Sigmoid colon (tissue), 6 donors: ENCODE measurements at regions not wholly inside any gene's neighbourhood (a gene's known extent, or its start where the extent isn't known, plus 50 kb on each side); places are given as distances from the start of the nearest gene placed in this dataset.

Source experiments
- DNase-seq: peaks from one replicate; pipeline ENCODE4 v3.0.0-alpha.2; 2019
- H3K27ac ChIP-seq, 4 donors: fragments of 200-600 bp; sonication (generic); one replicate each; pipeline ENCODE4 v1.5.1; 2016 to 2019; ENCODE audit warnings: mild to moderate bottlenecking in 1 of 4
- H3K27me3 ChIP-seq, 3 donors: fragments of 200-600 bp; sonication (generic); one replicate each; pipeline ENCODE4 v1.5.1; 2019; ENCODE audit warnings: mild to moderate bottlenecking in 1 of 3
- H3K36me3 ChIP-seq, 4 donors: fragments of 200-600 bp; sonication (generic); one replicate each; pipeline ENCODE4 v1.5.1; 2016 to 2019
- H3K4me1 ChIP-seq, 4 donors: fragments of 200-600 bp; sonication (generic); one replicate each; pipeline ENCODE4 v1.5.1; 2017 to 2019
- H3K4me3 ChIP-seq, 4 donors: fragments of 200-600 bp; sonication (generic); one replicate each; pipeline ENCODE4 v1.5.1; 2017 to 2019; ENCODE audit warnings: mild to moderate bottlenecking in 2 of 4, moderate library complexity in 1 of 4
- H3K9me3 ChIP-seq, 4 donors: fragments of 200-600 bp in 3 of 4; sonication (generic) in 3 of 4; one replicate each; pipeline versions ENCODE4 v1.5.1 to v1.6.1; 2013 to 2019
- EP300 ChIP-seq, 4 donors: sonication (generic); formaldehyde crosslinking; IDR thresholded peaks; one replicate each; pipeline ENCODE4 v1.6.1; 2017; ENCODE audit warnings: antibody characterized with exemption in 4 of 4
- POLR2A ChIP-seq, 2 donors: fragments of 450-650 bp; IDR thresholded peaks; one replicate each; pipeline ENCODE4 v1.6.1; 2016; ENCODE audit warnings: antibody characterized with exemption in 2 of 2, mild to moderate bottlenecking in 2 of 2, moderate library complexity in 2 of 2
- POLR2AphosphoS5 ChIP-seq, 4 donors: sonication (generic); formaldehyde crosslinking; IDR thresholded peaks; one replicate each; pipeline ENCODE4 v1.6.1; 2017; ENCODE audit warnings: antibody characterized with exemption in 4 of 4
- WGBS, 2 donors: extraction: QIAGEN DNeasy Blood & Tissue Kit; methylation state at CpG; one replicate each; pipeline ENCODE4 v1.1.7; 2013; 5-methylcytosine and 5-hydroxymethylcytosine counted together
- intact Hi-C: fragments of 100-400 bp; cut with DNase I; formaldehyde crosslinking; loops from one replicate; pipeline ENCODE4 v1.15.1; 2023
- TF ChIP-seq, protein P1 (sequence below), 4 experiments: fragments of 450-650 bp in 3 of 4; fragments of 200-600 bp in 1 of 4; IDR thresholded peaks; one replicate each; pipeline ENCODE4 v1.5.1; 2016 to 2019; ENCODE audit warnings: antibody characterized with exemption in 4 of 4, mild to moderate bottlenecking in 3 of 4, moderate library complexity in 2 of 4
- donor health status: healthy with polysubstance abuse.
- donor health status: healthy.

DNA sequence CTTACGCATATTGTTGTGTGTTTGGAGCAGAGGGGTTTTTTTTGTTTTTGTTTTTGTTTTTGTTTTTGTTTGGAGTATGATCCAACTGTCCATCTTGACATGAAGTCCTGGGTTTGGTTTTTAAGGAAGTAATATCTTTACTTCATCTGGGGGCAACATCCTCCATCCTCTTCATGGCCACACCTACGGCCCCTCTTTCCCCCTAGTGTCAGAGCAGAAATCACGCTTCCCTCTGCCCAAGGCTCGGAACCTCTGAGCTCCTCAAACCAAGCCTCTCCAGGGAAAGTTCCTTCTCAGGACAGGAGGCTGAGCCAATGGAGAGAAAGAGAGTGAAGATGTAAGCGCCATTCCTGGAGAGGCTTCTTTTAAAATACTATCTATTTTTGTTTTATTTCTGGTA, 58.6 kb upstream of the PDX1 start:
- no peak for DNase-seq
- Histone ChIP-seq H3K27ac (no peak overlapping the region), H3K4me3 (no peak overlapping the region), H3K4me1 (no peaks in the 10 kb centered on the region), H3K36me3 (no peaks in the 10 kb centered on the region), H3K27me3 (peaks cover 0 to 56% (median 2%) of the 10 kb centered on the region in 3 donors), H3K9me3 (no peaks in the 10 kb centered on the region)
- TF ChIP-seq, protein P1, sequence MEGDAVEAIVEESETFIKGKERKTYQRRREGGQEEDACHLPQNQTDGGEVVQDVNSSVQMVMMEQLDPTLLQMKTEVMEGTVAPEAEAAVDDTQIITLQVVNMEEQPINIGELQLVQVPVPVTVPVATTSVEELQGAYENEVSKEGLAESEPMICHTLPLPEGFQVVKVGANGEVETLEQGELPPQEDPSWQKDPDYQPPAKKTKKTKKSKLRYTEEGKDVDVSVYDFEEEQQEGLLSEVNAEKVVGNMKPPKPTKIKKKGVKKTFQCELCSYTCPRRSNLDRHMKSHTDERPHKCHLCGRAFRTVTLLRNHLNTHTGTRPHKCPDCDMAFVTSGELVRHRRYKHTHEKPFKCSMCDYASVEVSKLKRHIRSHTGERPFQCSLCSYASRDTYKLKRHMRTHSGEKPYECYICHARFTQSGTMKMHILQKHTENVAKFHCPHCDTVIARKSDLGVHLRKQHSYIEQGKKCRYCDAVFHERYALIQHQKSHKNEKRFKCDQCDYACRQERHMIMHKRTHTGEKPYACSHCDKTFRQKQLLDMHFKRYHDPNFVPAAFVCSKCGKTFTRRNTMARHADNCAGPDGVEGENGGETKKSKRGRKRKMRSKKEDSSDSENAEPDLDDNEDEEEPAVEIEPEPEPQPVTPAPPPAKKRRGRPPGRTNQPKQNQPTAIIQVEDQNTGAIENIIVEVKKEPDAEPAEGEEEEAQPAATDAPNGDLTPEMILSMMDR (IDR thresholded peaks at IDR 0.05): no peak
- no peak for TF ChIP-seq POLR2AphosphoS5 (IDR thresholded peaks at IDR 0.05)
- TF ChIP-seq EP300 (IDR thresholded peaks at IDR 0.05): no peak
- TF ChIP-seq POLR2A (IDR thresholded peaks at IDR 0.05): no peak
- WGBS, 2 donors: 57 to 82% methylated on average over 5 of the region's 5 CpGs
- intact Hi-C loops: no loop called here

DNA sequence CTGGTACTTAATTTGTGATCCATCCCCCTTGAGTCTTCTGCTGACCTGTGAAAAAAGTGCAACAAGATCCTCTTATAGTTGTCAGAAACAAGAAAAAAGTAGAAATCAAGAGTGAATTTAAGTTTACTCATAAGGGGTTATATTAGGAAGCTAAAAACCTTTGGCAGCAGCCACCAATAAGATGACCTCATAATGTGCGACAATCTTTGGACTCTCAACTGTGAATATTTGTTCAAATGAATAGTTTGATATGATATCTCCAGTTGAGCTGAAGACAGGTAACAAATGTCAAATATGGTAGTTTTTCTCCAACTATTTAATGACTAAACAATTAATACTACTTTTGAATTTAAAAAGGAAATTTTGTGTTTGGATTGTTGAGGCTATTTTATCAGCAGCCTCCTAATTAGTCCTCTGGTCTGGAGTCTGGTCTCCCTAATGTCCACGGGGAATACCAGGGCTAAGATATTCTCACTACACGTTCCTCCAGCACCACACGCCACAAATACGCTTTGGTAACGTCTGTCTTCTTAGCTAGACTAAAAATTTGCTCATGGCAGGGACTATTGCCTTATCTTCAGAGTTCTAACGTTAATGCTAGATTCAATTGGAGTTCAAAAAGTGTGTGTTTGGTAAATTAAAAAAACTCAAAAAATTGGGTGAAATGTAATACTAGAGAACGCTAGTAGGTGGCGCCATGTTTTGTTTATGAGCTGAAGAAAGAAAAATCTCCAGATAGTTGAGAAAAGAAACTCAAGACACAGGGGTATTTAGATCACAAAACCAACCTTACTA, 51.0 kb upstream of the PDX1 start:
- Histone ChIP-seq H3K4me1 (no peaks in the 10 kb centered on the region), H3K27ac (no peak overlapping the region), H3K4me3 (no peak overlapping the region), H3K27me3 (peaks cover 0 to 47% (median 0%) of the 10 kb centered on the region in 3 donors), H3K9me3 (no peaks in the 10 kb centered on the region), H3K36me3 (no peaks in the 10 kb centered on the region)
- intact Hi-C loops: no loop called here
- TF ChIP-seq, protein P1 (IDR thresholded peaks at IDR 0.05): peak in 1 of 4 experiments; percentile 19
- TF ChIP-seq POLR2AphosphoS5 (IDR thresholded peaks at IDR 0.05): no peak
- WGBS, 2 donors: 22 to 32% methylated on average over 9 of the region's 9 CpGs
- no peak for DNase-seq

DNA sequence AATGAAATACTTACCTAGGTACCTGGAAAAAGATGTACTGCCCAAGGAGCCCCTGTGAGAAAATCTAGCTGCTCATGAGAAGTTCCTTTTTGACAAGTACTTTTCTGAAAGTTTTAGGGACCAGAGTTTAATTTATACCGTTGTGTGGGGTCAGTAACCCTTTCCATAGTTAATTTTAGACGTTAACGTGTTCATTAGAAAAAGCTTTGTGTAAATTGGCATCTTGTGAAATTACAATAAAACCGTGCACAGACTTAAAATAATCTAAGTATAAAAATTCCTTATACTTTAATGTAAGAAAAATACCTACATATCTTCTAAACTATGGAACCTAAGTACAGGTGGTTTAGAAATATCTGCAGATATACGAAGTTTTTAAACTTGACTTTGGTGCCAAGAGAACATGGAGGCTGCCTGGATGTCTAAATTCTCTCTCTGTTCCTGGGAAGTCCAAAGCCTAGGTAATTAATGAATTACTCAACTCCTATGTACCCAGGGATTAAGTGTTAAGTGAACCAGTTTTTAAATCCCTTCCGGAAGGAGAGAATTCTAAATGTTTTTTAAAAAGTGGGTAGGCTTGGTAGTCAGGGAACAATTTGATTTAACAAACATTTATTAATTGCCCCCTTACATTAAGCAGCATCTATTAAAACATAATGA, 50.2 kb upstream of the PDX1 start:
- intact Hi-C loops: no loop called here
- Histone ChIP-seq H3K27me3 (peaks cover 0 to 42% (median 0%) of the 10 kb centered on the region in 3 donors), H3K36me3 (no peaks in the 10 kb centered on the region), H3K9me3 (no peaks in the 10 kb centered on the region), H3K4me3 (no peak overlapping the region), H3K27ac (no peak overlapping the region), H3K4me1 (no peaks in the 10 kb centered on the region)
- no peak for DNase-seq
- no peak for TF ChIP-seq POLR2A (IDR thresholded peaks at IDR 0.05)
- TF ChIP-seq, protein P1 (IDR thresholded peaks at IDR 0.05): no peak
- 44 to 61% methylated on average over 6 of the region's 6 CpGs for WGBS, 2 donors
